HG02642 (cell line): ENCODE measurements at regions not wholly inside any gene's neighbourhood (a gene's known extent, or its start where the extent isn't known, plus 50 kb on each side); places are given as distances from the start of the nearest gene placed in this dataset.

Source experiments
- ATAC-seq: cut with Tn5 transposase; IDR thresholded peaks from one replicate; pipeline ENCODE4 v1.9.1; 2021; ENCODE audit warnings: mild to moderate bottlenecking; ENCODE audit not compliant: unreplicated experiment, poor library complexity

GRCh38 chr15:98402486-98402885 is 245.9 kb upstream of the IGF1R start:
- ATAC-seq: no peak

GRCh38 chr15:98403169-98403568 is 245.2 kb upstream of the IGF1R start:
- no peak for ATAC-seq

GRCh38 chr15:98403569-98403968 is 244.8 kb upstream of the IGF1R start:
- ATAC-seq: no peak

DNA sequence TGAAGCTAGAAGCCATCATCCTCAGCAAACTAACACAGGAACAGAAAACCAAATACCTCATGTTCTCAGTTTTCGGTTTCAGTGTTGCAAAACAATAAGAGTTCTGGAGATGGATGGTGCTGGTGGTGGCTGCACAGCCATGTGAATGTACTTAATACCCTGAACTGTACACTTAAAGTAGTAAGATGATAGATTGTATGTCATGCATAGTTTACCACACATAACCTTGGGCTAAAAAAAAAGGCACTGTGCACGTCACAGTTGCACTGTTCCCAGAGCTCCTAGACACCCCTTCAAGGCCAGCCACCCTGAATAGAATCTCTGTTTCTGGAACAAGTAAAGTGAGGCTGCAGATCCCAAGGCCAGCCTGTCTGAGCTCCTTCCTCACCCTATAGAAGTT is 243.3 kb upstream of the IGF1R start:
- no peak for ATAC-seq

DNA sequence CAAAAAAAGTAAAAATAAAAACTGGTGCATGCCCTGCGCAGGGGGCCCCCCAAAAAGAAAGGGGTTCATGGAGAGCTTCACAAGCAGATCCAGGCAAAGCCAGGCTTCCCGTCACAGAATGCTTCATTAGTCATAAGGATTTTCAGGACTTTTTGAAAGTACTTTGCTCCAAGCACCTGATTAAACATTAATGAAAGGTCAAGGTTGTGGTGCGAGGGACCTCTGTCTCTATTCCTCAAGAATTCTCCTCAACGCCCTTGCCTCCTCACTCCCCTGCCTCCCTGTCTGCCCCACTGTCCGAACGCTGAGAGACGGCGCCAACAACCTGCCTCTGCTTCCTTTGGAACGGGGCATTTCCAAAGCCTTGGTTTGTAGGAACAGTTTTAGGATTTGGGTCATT is 240.1 kb upstream of the IGF1R start:
- ATAC-seq: no peak

DNA sequence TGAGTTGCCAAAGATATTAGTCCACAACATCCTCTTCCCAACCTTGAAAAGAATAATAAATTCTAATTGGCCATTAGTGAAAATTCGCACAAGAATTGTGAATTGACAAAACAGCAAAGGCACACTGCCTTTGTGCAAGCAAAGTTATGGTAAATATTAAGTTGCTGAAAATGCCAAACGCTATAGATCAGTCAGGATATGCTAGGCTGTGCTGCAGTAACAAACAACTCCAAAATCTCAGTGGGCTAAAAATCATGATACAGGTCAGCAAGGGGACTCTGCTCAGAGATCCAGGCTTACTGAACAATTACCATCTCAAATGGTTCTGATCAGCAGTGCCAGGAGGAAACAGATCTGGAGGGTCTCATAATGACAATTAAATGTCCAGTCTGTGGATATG is 238.0 kb upstream of the IGF1R start:
- no peak for ATAC-seq

- no peak for ATAC-seq
Measured at GRCh38 chr15:98412852-98413251, 235.5 kb upstream of the IGF1R start.

DNA sequence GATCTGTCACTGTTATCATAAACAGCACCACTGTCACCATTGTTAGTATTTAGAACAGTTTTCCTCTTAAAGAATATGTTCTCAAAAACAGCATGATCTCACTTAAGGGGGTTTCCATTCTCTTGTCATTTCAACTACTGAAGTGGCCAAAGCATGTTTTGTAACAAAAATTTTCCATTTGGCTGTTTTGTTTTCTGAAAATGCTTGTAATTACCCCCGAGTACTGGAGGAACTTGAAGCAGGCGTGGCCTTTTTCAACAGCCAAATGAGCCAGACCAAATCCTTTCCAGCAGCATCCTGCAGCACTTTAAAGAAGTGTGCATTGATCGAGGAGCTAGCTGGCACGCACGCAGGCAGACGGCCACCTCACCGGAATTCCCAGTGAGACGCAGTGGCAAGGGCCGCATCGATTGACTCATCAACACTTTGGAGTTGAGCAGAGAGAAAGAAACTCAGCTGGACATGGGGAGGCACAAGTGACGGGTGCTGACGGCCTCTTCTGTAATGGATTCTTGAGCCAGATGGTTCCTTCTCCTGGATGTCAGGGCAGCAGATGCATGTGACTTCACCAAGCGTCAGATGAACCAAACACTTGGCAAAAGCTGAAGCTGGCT is 234.3 kb upstream of the IGF1R start:
- no peak for ATAC-seq

GRCh38 chr15:98416222-98416855 is 232.0 kb upstream of the IGF1R start:
- ATAC-seq: no peak

DNA sequence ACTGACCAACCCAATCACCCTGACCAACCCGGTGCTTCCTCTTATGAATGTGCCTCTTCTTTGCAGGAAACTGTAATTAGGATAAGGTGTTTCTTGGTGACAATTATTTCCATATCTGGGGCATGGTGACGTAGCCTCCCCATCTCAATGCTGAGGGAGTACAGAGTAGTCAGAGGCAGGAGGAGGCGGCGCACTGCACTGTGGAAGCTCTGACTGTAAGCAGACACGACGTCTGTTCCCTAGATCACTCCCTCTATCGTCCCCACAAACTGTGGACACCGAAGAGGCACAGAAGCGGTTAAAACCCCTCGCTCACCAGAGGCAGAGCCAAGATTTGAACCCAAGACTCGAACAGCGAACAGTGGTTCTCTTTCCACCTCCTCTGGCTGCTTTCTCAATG is 231.0 kb upstream of the IGF1R start:
- ATAC-seq: no peak

- no peak for ATAC-seq
Measured at GRCh38 chr15:98418122-98418521, 230.2 kb upstream of the IGF1R start.

- no peak for ATAC-seq
Measured at GRCh38 chr15:98419173-98419780, 229.1 kb upstream of the IGF1R start.

DNA sequence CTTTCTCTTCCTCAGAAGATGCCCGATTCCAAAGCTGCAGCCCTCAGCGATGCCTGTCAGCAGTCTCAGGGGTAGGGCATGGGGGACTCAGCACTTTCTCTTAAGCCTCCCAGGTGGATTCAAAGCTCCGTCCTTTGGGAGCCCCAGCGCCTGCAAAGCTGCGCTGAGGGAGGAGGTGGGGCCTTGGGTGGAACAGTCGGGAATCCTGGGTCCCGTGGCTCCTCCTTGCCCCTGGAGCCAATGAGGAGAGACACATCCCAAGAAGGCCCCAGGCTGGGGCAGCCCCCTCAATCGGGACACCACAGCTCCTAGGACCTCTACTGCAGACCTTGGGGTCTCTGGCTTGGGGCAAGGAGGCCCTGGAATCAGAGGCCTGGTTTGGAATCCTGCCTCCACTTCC is 227.5 kb upstream of the IGF1R start:
- no peak for ATAC-seq

- ATAC-seq: peak; percentile 77
Measured at GRCh38 chr15:98421419-98422129, 226.8 kb upstream of the IGF1R start.

- ATAC-seq: peak; percentile 5
Measured at GRCh38 chr15:98422130-98422478, 226.2 kb upstream of the IGF1R start.

DNA sequence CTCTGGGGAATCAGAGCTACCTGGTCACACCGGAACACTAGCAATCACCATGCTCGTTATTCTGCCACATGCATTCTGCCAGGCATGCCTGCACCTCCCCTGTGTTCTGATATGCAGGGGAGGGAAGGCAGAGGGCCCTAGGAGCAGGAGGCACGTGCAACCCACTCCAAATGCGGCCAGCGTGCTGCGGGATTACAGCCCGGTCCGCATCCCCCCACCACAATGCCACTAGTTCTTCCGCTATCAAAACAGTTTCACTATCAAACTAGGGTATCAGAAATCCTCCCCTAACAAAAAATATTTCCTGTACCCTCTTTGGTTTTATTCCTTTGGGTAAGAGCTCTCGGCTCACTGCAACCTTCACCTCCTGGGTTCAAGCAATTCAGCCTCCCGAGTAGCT is 223.2 kb upstream of the IGF1R start:
- no peak for ATAC-seq

GRCh38 chr15:98427321-98427720 is 221.0 kb upstream of the IGF1R start:
- no peak for ATAC-seq

DNA sequence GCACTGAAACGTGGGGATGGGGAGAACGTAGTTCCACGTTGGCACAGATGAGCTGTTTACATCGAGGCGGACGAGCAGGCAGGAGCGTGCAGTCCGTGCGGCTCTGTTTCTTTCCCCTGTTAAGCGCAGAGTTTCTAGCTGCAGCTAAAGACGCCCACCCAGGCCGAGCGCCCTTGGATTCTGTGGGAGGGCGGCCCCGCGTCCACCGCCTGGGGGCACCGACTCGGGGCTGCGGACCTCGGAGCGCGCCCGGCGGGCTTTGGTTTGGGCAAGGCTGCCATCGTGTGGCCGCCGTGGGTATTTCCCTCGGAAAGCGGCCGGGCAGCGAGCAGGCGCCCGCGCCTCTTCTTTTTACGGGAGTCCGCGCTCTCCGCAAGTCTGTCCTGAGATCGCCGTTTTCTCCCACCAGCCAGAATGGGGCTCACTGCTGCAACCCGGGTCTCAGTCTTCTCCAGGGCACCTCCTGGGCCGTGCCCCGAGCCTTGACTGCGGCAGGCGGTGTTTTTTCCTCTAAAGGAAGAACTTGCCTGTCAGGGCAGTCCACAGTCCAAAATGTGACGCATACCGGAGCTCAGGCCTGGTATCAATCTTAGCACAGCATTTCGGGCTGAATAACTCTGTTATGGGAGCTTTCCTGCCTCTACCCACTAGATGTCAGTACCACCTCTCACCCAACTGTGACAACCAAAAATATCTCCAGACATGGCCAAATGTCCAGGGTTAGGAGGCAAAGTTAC is 219.9 kb upstream of the IGF1R start:
- ATAC-seq: peak; percentile 94

- ATAC-seq: no peak
Measured at GRCh38 chr15:98431171-98431570, 217.2 kb upstream of the IGF1R start.

- no peak for ATAC-seq
Measured at GRCh38 chr15:98433346-98433745, 215.0 kb upstream of the IGF1R start.

GRCh38 chr15:98433856-98434255 is 214.5 kb upstream of the IGF1R start:
- ATAC-seq: no peak
